CD14-positive monocyte (primary cell): ENCODE measurements at regions not wholly inside any gene's neighbourhood (a gene's known extent, or its start where the extent isn't known, plus 50 kb on each side); places are given as distances from the start of the nearest gene placed in this dataset.

Source experiments
- DNase-seq, 3 donors: peaks; one replicate each; pipeline ENCODE4 v3.0.0-alpha.2; 2011 to 2022
- H2AFZ ChIP-seq: 2 replicates; pipeline ENCODE4 v1.6.0; 2012; ENCODE audit warnings: mild to moderate bottlenecking, low read depth, low read length, inconsistent platforms; ENCODE audit not compliant: insufficient read depth, poor library complexity, severe bottlenecking
- H3K27ac ChIP-seq, 2 donors: 1 replicate in 1 of 2; 2 replicates in 1 of 2; pipeline ENCODE4 v1.5.1; 2012 to 2013; ENCODE audit warnings: low read length in 2 of 2, control low read depth in 1 of 2, inconsistent platforms in 1 of 2, low read depth in 1 of 2, mild to moderate bottlenecking in 1 of 2
- H3K27me3 ChIP-seq, 2 donors: one replicate each; pipeline versions ENCODE4 v1.6.0 to v1.6.1; 2011 to 2013; ENCODE audit warnings: low read length in 2 of 2; ENCODE audit not compliant: control insufficient read depth in 2 of 2, insufficient read depth in 2 of 2
- H3K36me3 ChIP-seq, 2 donors: replicated peaks in 1 of 2; 1 replicate in 1 of 2; 2 replicates in 1 of 2; pipeline versions ENCODE4 v1.5.1 to v1.6.1; 2012 to 2013; ENCODE audit warnings: low read length in 2 of 2, control low read depth in 1 of 2, inconsistent platforms in 1 of 2, mild to moderate bottlenecking in 1 of 2; ENCODE audit not compliant: insufficient read depth in 2 of 2, control insufficient read depth in 1 of 2
- H3K4me1 ChIP-seq, 2 donors: 1 replicate in 1 of 2; 2 replicates in 1 of 2; pipeline versions ENCODE4 v1.5.1 to v1.6.1; 2012 to 2013; ENCODE audit warnings: low read length in 2 of 2, control low read depth in 1 of 2, inconsistent platforms in 1 of 2, mild to moderate bottlenecking in 1 of 2, moderate library complexity in 1 of 2; ENCODE audit not compliant: insufficient read depth in 2 of 2, control insufficient read depth in 1 of 2
- H3K4me2 ChIP-seq: replicated peaks from 2 replicates; pipeline ENCODE3; 2012; ENCODE audit warnings: low read length, moderate library complexity, mild to moderate bottlenecking; ENCODE audit not compliant: poor library complexity, severe bottlenecking; ENCODE audit errors: extremely low read depth
- H3K4me3 ChIP-seq, 3 experiments: fragments of 200-600 bp in 1 of 3; sonication (generic) in 1 of 3; replicated peaks in 1 of 3; 1 replicate in 2 of 3; 2 replicates in 1 of 3; pipeline ENCODE4 v1.5.1; 2011 to 2013; ENCODE audit warnings: low read length in 3 of 3, mild to moderate bottlenecking in 3 of 3, control low read depth in 2 of 3, low read depth in 2 of 3, inconsistent platforms in 1 of 3, moderate library complexity in 1 of 3
- H3K79me2 ChIP-seq: 2 replicates; pipeline ENCODE4 v1.6.0; 2012; ENCODE audit warnings: mild to moderate bottlenecking, control low read depth, inconsistent platforms, low read length, moderate library complexity; ENCODE audit not compliant: insufficient read depth
- H3K9ac ChIP-seq: 2 replicates; pipeline ENCODE4 v1.6.0; 2017; ENCODE audit warnings: low read length, mild to moderate bottlenecking; ENCODE audit not compliant: insufficient read depth, poor library complexity, severe bottlenecking
- H3K9me3 ChIP-seq, 2 donors: replicated peaks in 1 of 2; 1 replicate in 1 of 2; 2 replicates in 1 of 2; pipeline versions ENCODE4 v1.5.1 to v1.6.1; 2012 to 2013; ENCODE audit warnings: low read length in 2 of 2, control low read depth in 1 of 2; ENCODE audit not compliant: control insufficient read depth in 1 of 2, insufficient read depth in 1 of 2
- H4K20me1 ChIP-seq: 2 replicates; pipeline ENCODE4 v1.6.0; 2012; ENCODE audit warnings: mild to moderate bottlenecking, low read length, control low read depth, moderate library complexity; ENCODE audit not compliant: insufficient read depth
- H3K27ac Mint-ChIP-seq, 7 donors: one replicate each; pipeline ENCODE4 v1.8.0; 2020; ENCODE audit warnings: mild to moderate bottlenecking in 7 of 7, mixed read lengths in 7 of 7, moderate library complexity in 6 of 7, inconsistent platforms in 2 of 7
- H3K27me3 Mint-ChIP-seq, 3 donors: one replicate each; pipeline ENCODE4 v1.8.0; 2021 to 2022; ENCODE audit warnings: low read depth in 3 of 3, mild to moderate bottlenecking in 3 of 3, mixed read lengths in 3 of 3, moderate library complexity in 3 of 3, inconsistent platforms in 1 of 3
- H3K36me3 Mint-ChIP-seq, 2 donors: one replicate each; pipeline ENCODE4 v1.8.0; 2020; ENCODE audit warnings: mixed read lengths in 2 of 2, inconsistent platforms in 1 of 2, mild to moderate bottlenecking in 1 of 2
- H3K4me1 Mint-ChIP-seq: one replicate; pipeline ENCODE4 v1.8.0; 2020; ENCODE audit warnings: mild to moderate bottlenecking, mixed read lengths
- H3K4me3 Mint-ChIP-seq, 2 donors: one replicate each; pipeline ENCODE4 v1.8.0; 2020; ENCODE audit warnings: mild to moderate bottlenecking in 2 of 2, mixed read lengths in 2 of 2, moderate library complexity in 1 of 2
- H3K9me3 Mint-ChIP-seq, 7 donors: one replicate each; pipeline ENCODE4 v1.8.0; 2020 to 2022; ENCODE audit warnings: mixed read lengths in 7 of 7, mild to moderate bottlenecking in 6 of 7, moderate library complexity in 6 of 7, inconsistent platforms in 2 of 7
- whole genome bisulfite sequencing: methylation state at CpG from one replicate; pipeline ENCODE4 v1.1.5; 2013; ENCODE audit warnings: missing lambda C conversion rate; ENCODE audit not compliant: insufficient coverage; 5-methylcytosine and 5-hydroxymethylcytosine counted together
- intact Hi-C, 2 donors: fragments of 100-400 bp; cut with micrococcal nuclease; formaldehyde crosslinking; loops; one replicate each; pipeline versions ENCODE4 v1.15.0 to v1.15.1; 2023
- TF ChIP-seq, protein P1 (sequence below): fragments of 200-600 bp; IDR thresholded peaks from one replicate; pipeline ENCODE4 v1.8.0; 2022; ENCODE audit warnings: antibody characterized with exemption, mild to moderate bottlenecking

DNA sequence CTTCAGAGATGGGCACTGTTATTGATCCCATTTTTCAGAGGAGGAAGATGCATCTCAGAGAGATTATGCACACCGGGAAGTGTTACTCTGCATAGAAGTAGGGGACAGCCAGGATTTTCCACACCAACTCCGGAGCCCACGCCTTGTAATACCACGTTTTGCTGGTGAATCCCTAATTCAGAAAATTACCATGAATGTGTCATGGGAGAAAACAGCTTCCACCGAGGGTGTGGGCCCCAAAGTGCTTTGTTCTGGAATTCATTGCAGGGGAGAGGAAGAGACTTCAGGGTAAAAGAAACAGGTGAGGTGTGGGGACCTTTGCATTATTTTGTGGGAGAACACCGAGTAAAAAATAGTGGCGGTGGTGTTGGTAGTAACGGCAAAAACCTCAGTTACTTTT is 1051.4 kb upstream of the RBFOX1 start:
- H4K20me1 ChIP-seq, result no peaks in the 10 kb centered on the region
- H3K9me3 ChIP-seq, result peaks cover 0 to 4% of the 10 kb centered on the region in 2 donors
- H3K27me3 ChIP-seq, result no peaks in the 10 kb centered on the region
- H3K9me3 Mint-ChIP-seq, result peaks cover 0 to 16% (median 2%) of the 10 kb centered on the region in 7 donors
- TF ChIP-seq, protein P1, sequence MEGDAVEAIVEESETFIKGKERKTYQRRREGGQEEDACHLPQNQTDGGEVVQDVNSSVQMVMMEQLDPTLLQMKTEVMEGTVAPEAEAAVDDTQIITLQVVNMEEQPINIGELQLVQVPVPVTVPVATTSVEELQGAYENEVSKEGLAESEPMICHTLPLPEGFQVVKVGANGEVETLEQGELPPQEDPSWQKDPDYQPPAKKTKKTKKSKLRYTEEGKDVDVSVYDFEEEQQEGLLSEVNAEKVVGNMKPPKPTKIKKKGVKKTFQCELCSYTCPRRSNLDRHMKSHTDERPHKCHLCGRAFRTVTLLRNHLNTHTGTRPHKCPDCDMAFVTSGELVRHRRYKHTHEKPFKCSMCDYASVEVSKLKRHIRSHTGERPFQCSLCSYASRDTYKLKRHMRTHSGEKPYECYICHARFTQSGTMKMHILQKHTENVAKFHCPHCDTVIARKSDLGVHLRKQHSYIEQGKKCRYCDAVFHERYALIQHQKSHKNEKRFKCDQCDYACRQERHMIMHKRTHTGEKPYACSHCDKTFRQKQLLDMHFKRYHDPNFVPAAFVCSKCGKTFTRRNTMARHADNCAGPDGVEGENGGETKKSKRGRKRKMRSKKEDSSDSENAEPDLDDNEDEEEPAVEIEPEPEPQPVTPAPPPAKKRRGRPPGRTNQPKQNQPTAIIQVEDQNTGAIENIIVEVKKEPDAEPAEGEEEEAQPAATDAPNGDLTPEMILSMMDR, result no peak
- no peak overlapping the region for H3K4me3 ChIP-seq
- DNase-seq, result no peak
- H3K4me3 Mint-ChIP-seq, result no peak overlapping the region
- H3K79me2 ChIP-seq, result no peaks in the 10 kb centered on the region
- H2AFZ ChIP-seq, result no peak overlapping the region
- H3K36me3 Mint-ChIP-seq, result no peaks in the 10 kb centered on the region
- H3K4me2 ChIP-seq, result no peak overlapping the region
- intact Hi-C loops, result no loop called here
- peaks cover 0 to 4% (median 1%) of the 10 kb centered on the region in 3 donors for H3K27me3 Mint-ChIP-seq
- H3K9ac ChIP-seq, result no peak overlapping the region
- no peak overlapping the region for H3K27ac ChIP-seq
- H3K36me3 ChIP-seq, result no peaks in the 10 kb centered on the region
- 100% methylated on average over 2 of the region's 8 CpGs for WGBS
- H3K4me1 ChIP-seq, result no peaks in the 10 kb centered on the region
- H3K27ac Mint-ChIP-seq, result no peak overlapping the region
- no peaks in the 10 kb centered on the region for H3K4me1 Mint-ChIP-seq

DNA sequence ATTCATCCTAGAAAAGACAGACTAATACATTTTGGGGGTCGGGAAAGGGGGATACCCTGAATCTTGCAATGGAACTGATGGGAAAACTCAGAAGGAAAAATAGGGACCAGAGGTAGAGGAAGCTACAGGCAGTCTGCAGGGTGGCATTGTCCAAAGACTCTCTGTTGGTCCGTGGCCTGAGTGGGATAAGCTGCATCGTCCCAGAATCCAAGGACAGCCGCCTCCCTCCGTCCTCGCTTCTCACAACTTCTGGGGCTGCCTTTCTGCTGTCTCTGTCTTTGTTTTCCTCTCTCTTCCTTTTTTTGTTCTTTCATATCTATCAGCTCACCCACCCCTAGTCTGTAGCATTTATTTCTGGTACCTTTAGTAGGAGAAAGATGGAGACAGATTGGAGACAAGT is 1052.6 kb upstream of the RBFOX1 start:
- Histone ChIP-seq H3K9me3 (peaks cover 0 to 4% of the 10 kb centered on the region in 2 donors), H3K27ac (no peak overlapping the region), H3K4me3 (no peak overlapping the region), H4K20me1 (no peaks in the 10 kb centered on the region), H3K79me2 (no peaks in the 10 kb centered on the region), H3K4me2 (no peak overlapping the region), H3K9ac (no peak overlapping the region), H3K4me1 (no peaks in the 10 kb centered on the region), H3K36me3 (no peaks in the 10 kb centered on the region), H3K27me3 (no peaks in the 10 kb centered on the region), H2AFZ (no peak overlapping the region)
- Mint-ChIP-seq H3K4me3 (no peak overlapping the region), H3K27ac (no peak overlapping the region), H3K4me1 (no peaks in the 10 kb centered on the region), H3K36me3 (no peaks in the 10 kb centered on the region), H3K27me3 (peaks cover 0 to 4% (median 1%) of the 10 kb centered on the region in 3 donors), H3K9me3 (peaks cover 0 to 15% (median 0%) of the 10 kb centered on the region in 7 donors)
- intact Hi-C loops, result no loop called here
- no peak for DNase-seq
- TF ChIP-seq, protein P1, result no peak
- 80% methylated on average over 5 of the region's 6 CpGs for WGBS
